Activated CD4-positive, CD25-positive, alpha-beta regulatory T cell (primary cell): ENCODE measurements at regions not wholly inside any gene's neighbourhood (a gene's known extent, or its start where the extent isn't known, plus 50 kb on each side); places are given as distances from the start of the nearest gene placed in this dataset.

Experiments used
- DNase-seq, 4 experiments: peaks; one replicate each; lab custom pipeline; 2025; lab: John Stamatoyannopoulos, UW

GRCh38 chr6:154561750-154562149 lies 51.3 kb upstream of the CNKSR3 start:
- DNase-seq = no peak

GRCh38 chr6:154565331-154565730 lies 54.8 kb upstream of the CNKSR3 start:
- no peak for DNase-seq

GRCh38 chr6:154566866-154567265 lies 56.4 kb upstream of the CNKSR3 start:
- DNase-seq = no peak

- no peak for DNase-seq
These were observed 57.3 kb upstream of the CNKSR3 start for GRCh38 chr6:154567695-154568220.

- DNase-seq = no peak
These were observed 58.8 kb upstream of the CNKSR3 start for GRCh38 chr6:154569156-154569862.

GRCh38 chr6:154570505-154570904 lies 60.0 kb upstream of the CNKSR3 start:
- DNase-seq = no peak

- DNase-seq = no peak
These were observed 62.1 kb upstream of the CNKSR3 start for GRCh38 chr6:154572556-154572955.

GRCh38 chr6:154578004-154578559 lies 67.6 kb upstream of the CNKSR3 start:
- no peak for DNase-seq

GRCh38 chr6:154579046-154579445 lies 68.6 kb upstream of the CNKSR3 start:
- DNase-seq = no peak

GRCh38 chr6:154579485-154579884 lies 69.0 kb upstream of the CNKSR3 start:
- DNase-seq = no peak

- no peak for DNase-seq
These were observed 70.1 kb upstream of the CNKSR3 start for GRCh38 chr6:154580397-154581135.

- DNase-seq = no peak
These were observed 72.2 kb upstream of the CNKSR3 start for GRCh38 chr6:154582696-154583095.

- DNase-seq = no peak
These were observed 73.2 kb upstream of the CNKSR3 start for GRCh38 chr6:154583546-154584188.

- DNase-seq = no peak
These were observed 80.3 kb upstream of the CNKSR3 start for GRCh38 chr6:154590756-154591155.

GRCh38 chr6:154591234-154591633 lies 80.7 kb upstream of the CNKSR3 start:
- no peak for DNase-seq

GRCh38 chr6:154592199-154592860 lies 81.8 kb upstream of the CNKSR3 start:
- DNase-seq = no peak

- DNase-seq = no peak
These were observed 82.6 kb upstream of the CNKSR3 start for GRCh38 chr6:154593122-154593521.

GRCh38 chr6:154594496-154595198 lies 84.2 kb upstream of the CNKSR3 start:
- no peak for DNase-seq

- DNase-seq = no peak
These were observed 85.1 kb upstream of the CNKSR3 start for GRCh38 chr6:154595538-154595937.

- DNase-seq = no peak
These were observed 85.5 kb upstream of the CNKSR3 start for GRCh38 chr6:154596009-154596408.

- no peak for DNase-seq
These were observed 86.2 kb upstream of the CNKSR3 start for GRCh38 chr6:154596701-154597100.
